Colon (tissue), 2 donors: ENCODE measurements at regions not wholly inside any gene's neighbourhood (a gene's known extent, or its start where the extent isn't known, plus 50 kb on each side); places are given as distances from the start of the nearest gene placed in this dataset.
"Not testable (repeated sequence)": the region's sequence is repeated elsewhere in the genome, so short reads cannot be mapped to it uniquely, and the experiment has no call there.

Source experiments
- FAIRE-seq: peaks from 2 replicates; lab custom pipeline; 2012; peaks lifted over from hg19 to GRCh38; lab: Jason Lieb, UNC
- donor health status: control.
- donor health status: control.

GRCh38 chr5:166195981-166196380 is 2095.5 kb upstream of the WWC1 start:
- FAIRE-seq = no peak

DNA sequence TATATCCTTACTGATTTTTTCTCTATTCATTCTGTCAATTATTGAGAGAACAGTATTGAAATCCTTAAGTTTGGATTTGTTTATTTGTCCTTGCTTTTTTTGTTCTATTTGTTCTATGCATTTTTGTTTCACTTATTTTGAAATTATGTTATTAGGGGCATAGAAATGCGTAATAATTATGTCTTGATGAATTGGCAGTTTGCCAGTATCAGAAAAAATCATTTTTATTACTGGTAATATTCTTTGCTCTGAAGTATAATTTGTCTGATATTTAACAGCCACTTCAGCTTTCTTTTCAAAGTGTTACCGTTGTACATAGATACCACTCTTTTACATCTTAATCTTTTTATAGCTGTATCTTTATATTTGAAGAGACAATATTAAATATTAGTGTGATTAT is 2090.9 kb upstream of the WWC1 start:
- no peak for FAIRE-seq

GRCh38 chr5:166211640-166212039 is 2079.8 kb upstream of the WWC1 start:
- FAIRE-seq = no peak

DNA sequence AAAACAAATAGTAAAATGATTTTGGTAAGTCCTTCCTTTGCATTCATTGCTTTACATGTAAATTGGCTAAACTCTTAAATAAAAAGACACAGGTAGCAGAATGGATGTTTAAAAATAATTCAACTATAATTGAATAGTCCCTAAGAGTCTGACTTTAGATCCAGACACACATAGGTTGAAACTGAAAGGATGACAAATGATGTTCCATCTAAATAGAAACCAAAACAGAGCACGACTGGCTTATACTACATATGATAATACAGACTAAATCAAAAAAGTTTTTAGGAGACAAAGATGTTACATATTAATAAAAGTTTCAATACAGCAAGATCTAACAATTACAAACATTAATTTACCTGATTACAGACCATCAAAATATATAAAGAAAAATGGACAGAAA is 2055.1 kb upstream of the WWC1 start:
- no peak for FAIRE-seq

GRCh38 chr5:166240705-166241104 is 2050.7 kb upstream of the WWC1 start:
- FAIRE-seq = no peak

DNA sequence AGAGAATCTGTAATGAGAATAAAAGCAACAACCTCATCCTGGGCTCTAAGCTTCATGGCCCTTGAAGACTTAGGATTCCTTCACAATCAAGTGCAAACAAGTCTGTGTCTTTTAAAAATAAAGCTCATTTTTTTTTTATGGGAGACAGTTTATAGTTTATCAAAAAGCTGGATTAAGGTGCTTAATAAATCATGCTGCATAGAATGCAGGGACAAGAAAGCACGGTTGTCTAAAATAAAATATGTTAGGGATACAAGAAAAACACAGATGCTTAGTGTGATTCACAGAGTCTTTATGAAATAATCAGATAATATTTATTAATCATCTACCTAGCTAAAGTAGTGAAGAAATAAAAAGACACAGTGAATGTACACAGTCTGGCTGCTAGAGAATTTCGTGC is 2045.9 kb upstream of the WWC1 start:
- FAIRE-seq = no peak

DNA sequence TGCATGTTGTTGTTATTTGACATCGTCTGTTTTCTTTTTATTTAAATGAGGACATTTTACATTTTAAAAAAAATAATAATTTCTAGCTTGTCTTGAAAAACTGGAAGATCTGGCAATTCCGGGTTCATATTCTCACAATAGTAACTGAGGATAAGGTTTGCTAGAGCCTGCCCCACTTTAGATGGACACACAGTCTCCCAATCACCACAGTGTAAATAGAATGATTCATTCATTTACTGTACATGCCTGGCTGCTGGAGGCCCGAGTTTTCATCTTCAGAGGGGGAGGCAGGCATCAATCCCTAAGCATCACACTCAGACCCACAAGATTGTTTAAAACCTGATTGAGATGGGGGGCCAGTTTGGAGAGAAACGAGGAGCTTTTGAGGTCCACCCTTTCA is 2039.7 kb upstream of the WWC1 start:
- FAIRE-seq = no peak

- no peak for FAIRE-seq
Observed at GRCh38 chr5:166257661-166258060, 2033.8 kb upstream of the WWC1 start.

- no peak for FAIRE-seq
Observed at GRCh38 chr5:166262395-166262794, 2029.0 kb upstream of the WWC1 start.

DNA sequence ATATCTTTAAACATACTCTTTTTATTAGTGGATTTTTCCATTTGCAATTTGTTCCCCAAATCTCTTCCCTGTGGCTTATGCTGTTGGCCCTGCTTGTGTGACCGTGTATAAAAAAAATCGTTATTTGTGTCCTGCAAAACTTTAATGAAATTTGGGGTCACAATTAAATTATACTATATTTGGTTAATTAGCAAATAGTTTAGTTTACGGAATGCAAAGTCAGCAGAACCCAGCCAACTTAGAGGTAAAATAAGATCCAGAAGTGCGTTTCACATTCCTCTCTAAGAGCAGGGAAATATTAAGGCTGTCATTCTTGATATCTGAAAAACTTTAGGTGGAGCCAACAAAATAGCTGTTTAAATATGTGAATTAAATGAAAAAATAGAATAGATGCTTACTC is 2023.5 kb upstream of the WWC1 start:
- FAIRE-seq = no peak

GRCh38 chr5:166270712-166271111 is 2020.7 kb upstream of the WWC1 start:
- no peak for FAIRE-seq

- FAIRE-seq = no peak
Observed at GRCh38 chr5:166276006-166276405, 2015.4 kb upstream of the WWC1 start.

DNA sequence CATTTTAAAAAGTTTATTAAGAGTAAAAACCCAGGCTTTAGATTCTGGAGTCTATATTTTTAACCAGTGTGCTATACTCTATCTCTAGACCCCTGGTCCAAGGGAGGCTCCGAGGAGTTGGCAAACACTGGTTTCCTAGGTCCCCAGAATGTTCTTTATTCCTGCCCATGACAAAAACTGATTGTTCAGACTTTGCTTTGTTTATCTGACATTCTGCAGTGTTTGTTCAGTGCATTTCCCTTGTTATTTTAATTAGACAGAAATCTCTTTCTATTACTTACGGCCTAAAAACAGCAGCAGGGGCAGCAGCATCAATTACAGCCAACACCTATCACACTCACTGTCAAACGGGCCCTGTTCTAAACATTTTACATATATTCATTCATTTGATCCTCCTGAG is 2011.6 kb upstream of the WWC1 start:
- FAIRE-seq = no peak

- no peak for FAIRE-seq
Observed at GRCh38 chr5:166281433-166281832, 2010.0 kb upstream of the WWC1 start.

DNA sequence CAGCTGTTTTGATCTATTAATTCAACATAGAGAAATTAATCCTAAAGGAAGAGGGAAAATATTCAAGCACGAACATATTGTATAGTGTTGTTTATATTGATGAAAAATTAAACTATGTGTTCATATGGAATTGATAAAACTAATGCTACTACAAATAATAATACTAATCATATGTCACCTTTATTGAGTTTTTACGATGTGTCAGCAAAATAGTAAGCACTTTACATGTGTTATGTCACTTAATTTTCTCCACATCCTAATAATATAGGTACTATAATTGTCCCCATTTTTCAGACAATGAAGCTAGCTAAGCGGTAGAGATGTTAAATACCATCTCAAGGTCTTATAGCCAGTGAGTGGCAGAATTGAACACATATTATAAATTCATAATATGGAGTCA is 2008.5 kb upstream of the WWC1 start:
- FAIRE-seq = no peak

- no peak for FAIRE-seq
Observed at GRCh38 chr5:166285361-166285760, 2006.1 kb upstream of the WWC1 start.

- FAIRE-seq = no peak
Observed at GRCh38 chr5:166286832-166287231, 2004.6 kb upstream of the WWC1 start.

DNA sequence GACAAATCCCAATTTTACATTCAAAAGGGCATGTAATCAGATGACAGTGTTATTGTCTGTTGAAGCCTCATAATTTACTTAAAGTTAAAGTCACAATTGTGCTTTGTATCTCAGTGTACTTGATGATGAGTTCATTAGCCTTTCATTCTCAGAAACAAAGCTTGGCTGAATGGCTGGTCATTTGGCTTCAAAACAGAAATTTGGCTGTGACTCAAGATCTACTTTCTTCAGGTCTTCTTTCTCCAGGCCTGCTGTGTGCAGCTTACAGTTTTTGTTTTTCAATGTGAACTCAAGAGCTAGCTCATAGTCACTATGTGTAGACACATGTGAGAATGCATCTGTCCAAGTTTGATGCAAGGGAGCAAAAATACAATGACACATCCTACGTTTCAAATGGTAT is 2003.6 kb upstream of the WWC1 start:
- FAIRE-seq = no peak

DNA sequence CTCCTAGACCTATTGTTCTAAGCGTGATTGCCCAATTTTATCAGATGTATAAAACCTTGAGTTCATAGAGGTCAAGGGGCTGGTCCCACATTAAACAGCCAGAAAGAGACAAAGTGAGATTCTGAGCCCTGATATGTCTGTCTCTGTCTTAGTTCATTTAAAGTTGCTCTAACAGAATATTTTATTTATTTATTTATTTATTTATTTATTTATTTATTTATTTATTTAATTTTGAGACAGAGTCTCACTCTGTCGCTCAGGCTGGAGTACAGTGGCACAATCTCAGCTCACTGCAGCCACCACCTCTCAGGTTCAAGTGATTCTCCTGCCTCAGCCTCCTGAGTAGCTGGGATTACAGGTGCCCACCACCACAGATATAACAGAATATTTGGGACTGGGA is 1999.6 kb upstream of the WWC1 start:
- FAIRE-seq = not testable (repeated sequence)

- FAIRE-seq = no peak
Observed at GRCh38 chr5:166293892-166294291, 1997.6 kb upstream of the WWC1 start.

GRCh38 chr5:166302166-166302565 is 1989.3 kb upstream of the WWC1 start:
- FAIRE-seq = no peak

- FAIRE-seq = no peak
Observed at GRCh38 chr5:166317425-166317824, 1974.0 kb upstream of the WWC1 start.

DNA sequence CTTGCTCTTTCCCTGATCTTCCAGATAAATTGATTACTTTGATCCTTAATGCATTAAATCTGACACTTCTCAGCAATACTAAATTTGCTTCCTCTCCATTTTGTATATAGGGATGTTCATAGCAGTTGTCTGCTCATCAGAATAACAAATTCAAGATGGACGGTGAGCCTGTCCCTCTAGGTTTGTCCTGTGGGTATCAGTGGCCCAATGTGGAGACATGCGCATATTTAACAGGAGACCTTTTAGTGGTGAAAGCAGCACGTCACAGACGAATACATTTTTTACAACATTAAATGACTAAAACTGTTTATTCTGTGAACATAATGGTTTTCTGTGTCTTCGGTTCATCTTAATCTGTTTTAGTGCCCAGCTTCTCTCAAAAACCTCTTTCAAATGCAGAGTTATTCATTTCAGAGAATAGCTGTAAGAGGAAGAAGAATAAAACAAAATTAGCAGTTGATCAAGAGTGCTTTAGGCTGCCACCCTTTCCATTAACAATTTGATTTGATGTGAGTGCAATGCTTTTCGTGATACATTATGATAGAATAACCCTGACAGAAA is 1970.4 kb upstream of the WWC1 start:
- FAIRE-seq = no peak

DNA sequence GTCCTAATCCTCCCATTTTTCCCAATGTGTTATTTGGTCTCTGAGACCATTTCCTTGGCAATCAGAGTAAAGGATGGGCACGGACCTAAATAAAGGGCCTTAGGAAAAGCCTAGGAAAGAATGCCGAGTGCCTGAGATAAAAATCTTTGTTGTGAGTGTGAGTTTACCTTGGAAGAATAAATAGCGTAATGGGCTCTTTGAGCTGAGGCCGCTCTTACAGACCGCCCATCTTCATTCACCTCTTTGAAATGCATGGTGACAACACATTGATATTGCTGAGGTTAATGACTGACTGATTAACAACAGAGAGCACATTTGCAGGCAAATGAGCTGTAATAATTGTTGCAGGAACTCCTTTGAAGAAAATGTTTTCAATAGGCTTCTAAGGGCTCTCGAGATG is 1967.1 kb upstream of the WWC1 start:
- FAIRE-seq = no peak

GRCh38 chr5:166329149-166329800 is 1962.2 kb upstream of the WWC1 start:
- FAIRE-seq = no peak
